IMR-90 (cell line): ENCODE measurements at regions not wholly inside any gene's neighbourhood (a gene's known extent, or its start where the extent isn't known, plus 50 kb on each side); places are given as distances from the start of the nearest gene placed in this dataset.

Source experiments
- ATAC-seq: fragments of 200-7000 bp; cut with Tn5 transposase; 2 replicates; pipeline ENCODE4 v1.9.1; 2020; ENCODE audit warnings: low read depth, mild to moderate bottlenecking, moderate library complexity
- BruUV-seq: library from RNA; stranded (reverse); fragments of 400-500 nt; replicated peaks from 2 replicates; lab custom pipeline; 2021; lab: Mats Ljungman, UMichigan
- CTCF ChIA-PET: fragments of 300-600 bp; formaldehyde crosslinking; extraction: SDS; loops from one replicate; lab custom pipeline; 2021; ENCODE audit warnings: antibody characterized with exemption; lab: Yijun Ruan, JAX
- POLR2A ChIA-PET: fragments of 300-600 bp; sonication (Branson Sonifier 250); formaldehyde crosslinking; loops from one replicate; lab custom pipeline; 2022; ENCODE audit warnings: antibody characterized with exemption; ENCODE audit not compliant: unreplicated experiment; lab: Charles Lee
- DNase-seq: peaks from one replicate; pipeline ENCODE4 v3.0.0; 2013
- H2AFZ ChIP-seq: replicated peaks from 2 replicates; pipeline ENCODE3; 2013; ENCODE audit warnings: low read length, mild to moderate bottlenecking; ENCODE audit not compliant: poor library complexity
- H2AK5ac ChIP-seq: 2 replicates; pipeline ENCODE4 v1.6.1; 2013; ENCODE audit warnings: low read depth, low read length, inconsistent platforms
- H2AK9ac ChIP-seq: replicated peaks from 2 replicates; pipeline ENCODE3; 2013; ENCODE audit warnings: mild to moderate bottlenecking, low read depth, low read length, moderate library complexity; ENCODE audit not compliant: poor library complexity
- H2BK120ac ChIP-seq: 2 replicates; pipeline ENCODE4 v1.6.1; 2013; ENCODE audit warnings: low read depth, low read length, inconsistent platforms
- H2BK15ac ChIP-seq: 3 replicates; pipeline ENCODE4 v1.6.1; 2013; ENCODE audit warnings: low read depth, low read length, inconsistent platforms
- H2BK20ac ChIP-seq: 2 replicates; pipeline ENCODE4 v1.6.1; 2013; ENCODE audit warnings: low read depth, mild to moderate bottlenecking, inconsistent platforms, low read length, moderate library complexity
- H2BK5ac ChIP-seq: 2 replicates; pipeline ENCODE4 v1.6.1; 2013; ENCODE audit warnings: mild to moderate bottlenecking, low read depth, low read length, inconsistent platforms; ENCODE audit not compliant: poor library complexity, severe bottlenecking
- H3K14ac ChIP-seq: replicated peaks from 2 replicates; pipeline ENCODE4 v1.6.1; 2013; ENCODE audit warnings: low read depth, low read length, inconsistent platforms
- H3K18ac ChIP-seq: 2 replicates; pipeline ENCODE4 v1.6.1; 2013; ENCODE audit warnings: low read depth, low read length, control low read depth
- H3K23ac ChIP-seq: 2 replicates; pipeline ENCODE4 v1.6.1; 2013; ENCODE audit warnings: low read depth, low read length, inconsistent platforms
- H3K27ac ChIP-seq: 2 replicates; pipeline ENCODE4 v1.5.1; 2013; ENCODE audit warnings: mild to moderate bottlenecking, control low read depth, low read length; ENCODE audit not compliant: insufficient read depth
- H3K27me3 ChIP-seq: 2 replicates; pipeline ENCODE4 v1.6.1; 2013; ENCODE audit warnings: low read length; ENCODE audit not compliant: control insufficient read depth, insufficient read depth
- H3K36me3 ChIP-seq: 2 replicates; pipeline ENCODE4 v1.6.1; 2013; ENCODE audit warnings: low read length, mixed read lengths; ENCODE audit not compliant: control insufficient read depth, insufficient read depth
- H3K4ac ChIP-seq: 2 replicates; pipeline ENCODE4 v1.6.1; 2013; ENCODE audit warnings: low read depth, low read length, inconsistent platforms
- H3K4me1 ChIP-seq: 2 replicates; pipeline ENCODE4 v1.6.1; 2013; ENCODE audit warnings: low read length, mixed read lengths; ENCODE audit not compliant: control insufficient read depth, insufficient read depth
- H3K4me2 ChIP-seq: 2 replicates; pipeline ENCODE4 v1.6.1; 2013; ENCODE audit warnings: low read depth, mild to moderate bottlenecking, control low read depth, low read length, moderate library complexity
- H3K4me3 ChIP-seq: 2 replicates; pipeline ENCODE4 v1.5.1; 2013; ENCODE audit warnings: low read depth, mild to moderate bottlenecking, control low read depth, low read length, moderate library complexity; ENCODE audit not compliant: insufficient read depth
- H3K56ac ChIP-seq: 2 replicates; pipeline ENCODE4 v1.6.1; 2013; ENCODE audit warnings: low read length, inconsistent platforms; ENCODE audit not compliant: insufficient read depth; ENCODE audit errors: extremely low read depth
- H3K79me1 ChIP-seq, 2 experiments: 2 replicates each; pipeline ENCODE4 v1.6.1; 2013; ENCODE audit warnings: low read length in 2 of 2, inconsistent platforms in 1 of 2, low read depth in 1 of 2
- H3K9ac ChIP-seq: 2 replicates; pipeline ENCODE4 v1.6.1; 2013; ENCODE audit warnings: low read depth, low read length, control low read depth
- H3K9me1 ChIP-seq: 2 replicates; pipeline ENCODE4 v1.6.1; 2013; ENCODE audit warnings: low read length, inconsistent platforms; ENCODE audit not compliant: insufficient read depth
- H3K9me3 ChIP-seq: 2 replicates; pipeline ENCODE4 v1.6.1; 2013; ENCODE audit warnings: low read length; ENCODE audit not compliant: control insufficient read depth, insufficient read depth
- H4K20me1 ChIP-seq: 2 replicates; pipeline ENCODE4 v1.6.1; 2013; ENCODE audit warnings: low read length, inconsistent platforms; ENCODE audit not compliant: insufficient read depth
- H4K5ac ChIP-seq: 2 replicates; pipeline ENCODE4 v1.6.1; 2013; ENCODE audit warnings: mild to moderate bottlenecking, low read depth, low read length, control low read depth
- H4K8ac ChIP-seq, 2 experiments: 2 replicates each; pipeline ENCODE4 v1.6.1; 2013; ENCODE audit warnings: low read depth in 2 of 2, low read length in 2 of 2, control low read depth in 1 of 2, inconsistent platforms in 1 of 2
- H4K91ac ChIP-seq: 2 replicates; pipeline ENCODE4 v1.6.1; 2013; ENCODE audit warnings: low read depth, low read length, inconsistent platforms; ENCODE audit not compliant: insufficient read depth
- MAFK ChIP-seq: IDR thresholded peaks from 2 replicates; pipeline ENCODE4 v1.6.1; 2012; ENCODE audit warnings: low read depth, low read length, improper control_type of control experiment
- WGBS, 2 experiments: methylation state at CpG; one replicate each; pipeline versions ENCODE4 v1.1.5 to v1.1.7; 2013; ENCODE audit warnings: missing lambda C conversion rate in 2 of 2; ENCODE audit not compliant: insufficient read length in 1 of 2; ENCODE audit errors: extremely low coverage in 2 of 2; 5-methylcytosine and 5-hydroxymethylcytosine counted together
- dilution Hi-C: fragments of 300-500 bp; cut with HindIII; formaldehyde crosslinking; loops from one replicate; pipeline ENCODE4 v1.14.3; 2018; ENCODE audit warnings: low sequenced_read_pairs; ENCODE audit not compliant: unreplicated experiment
- in situ Hi-C: fragments of 300-500 bp; cut with MboI; formaldehyde crosslinking; loops from 3 replicates; pipeline ENCODE4 v1.14.3; 2019; ENCODE audit warnings: low sequenced_read_pairs, inconsistent platforms, mixed read lengths
- intact Hi-C: fragments of 100-400 bp; cut with micrococcal nuclease; formaldehyde crosslinking; loops from 2 replicates; pipeline ENCODE4 v1.10.0; 2022
- TF ChIP-seq, protein P1 (sequence below): conservative IDR thresholded peaks from 2 replicates; pipeline ENCODE4 v1.5.1; 2012; ENCODE audit warnings: mild to moderate bottlenecking, low read depth, low read length, improper control_type of control experiment

DNA sequence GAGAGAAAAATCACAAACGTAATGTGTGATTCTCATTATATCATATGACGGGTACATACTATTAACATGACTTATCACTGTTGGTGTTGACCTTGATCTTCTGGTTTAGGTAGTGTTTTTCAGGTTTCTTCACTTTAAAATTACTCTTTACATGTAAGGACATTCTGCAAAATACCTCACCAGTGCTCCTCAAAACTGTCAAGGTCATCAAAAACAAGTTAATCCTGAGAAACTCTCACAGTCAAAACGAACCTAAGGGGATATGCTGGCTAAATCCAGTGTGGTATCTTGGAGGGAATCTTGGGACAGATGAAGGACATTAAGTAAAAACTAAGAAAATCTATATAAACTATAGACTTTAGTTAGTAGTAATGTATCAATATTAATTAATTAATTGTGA, 499.8 kb downstream of the IRS1 start:
- CTCF ChIA-PET, result no interaction called here
- no peak overlapping the region for H2AK9ac ChIP-seq
- dilution Hi-C loops (no loop called here), intact Hi-C loops (loop anchor here (1.0 to 10.0 kb wide), 2 partner anchors 8 to 495 kb away; partner anchors contain the start of gene IRS1), in situ Hi-C loops (no loop called here)
- ATAC-seq, result no peak
- H4K91ac ChIP-seq, result no peak overlapping the region
- TF ChIP-seq, protein P1, sequence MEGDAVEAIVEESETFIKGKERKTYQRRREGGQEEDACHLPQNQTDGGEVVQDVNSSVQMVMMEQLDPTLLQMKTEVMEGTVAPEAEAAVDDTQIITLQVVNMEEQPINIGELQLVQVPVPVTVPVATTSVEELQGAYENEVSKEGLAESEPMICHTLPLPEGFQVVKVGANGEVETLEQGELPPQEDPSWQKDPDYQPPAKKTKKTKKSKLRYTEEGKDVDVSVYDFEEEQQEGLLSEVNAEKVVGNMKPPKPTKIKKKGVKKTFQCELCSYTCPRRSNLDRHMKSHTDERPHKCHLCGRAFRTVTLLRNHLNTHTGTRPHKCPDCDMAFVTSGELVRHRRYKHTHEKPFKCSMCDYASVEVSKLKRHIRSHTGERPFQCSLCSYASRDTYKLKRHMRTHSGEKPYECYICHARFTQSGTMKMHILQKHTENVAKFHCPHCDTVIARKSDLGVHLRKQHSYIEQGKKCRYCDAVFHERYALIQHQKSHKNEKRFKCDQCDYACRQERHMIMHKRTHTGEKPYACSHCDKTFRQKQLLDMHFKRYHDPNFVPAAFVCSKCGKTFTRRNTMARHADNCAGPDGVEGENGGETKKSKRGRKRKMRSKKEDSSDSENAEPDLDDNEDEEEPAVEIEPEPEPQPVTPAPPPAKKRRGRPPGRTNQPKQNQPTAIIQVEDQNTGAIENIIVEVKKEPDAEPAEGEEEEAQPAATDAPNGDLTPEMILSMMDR, result no peak
- peak; percentile 74 for TF ChIP-seq MAFK
- no peaks in the 10 kb centered on the region for H4K20me1 ChIP-seq
- H3K4me1 ChIP-seq, result no peaks in the 10 kb centered on the region
- H3K9me1 ChIP-seq, result no peaks in the 10 kb centered on the region
- H3K36me3 ChIP-seq, result no peaks in the 10 kb centered on the region
- H3K27ac ChIP-seq, result no peak overlapping the region
- POLR2A ChIA-PET, result no interaction called here
- no peak overlapping the region for H4K8ac ChIP-seq
- no peak overlapping the region for H2AFZ ChIP-seq
- no peak overlapping the region for H2BK15ac ChIP-seq
- H3K4me3 ChIP-seq, result no peak overlapping the region
- H3K56ac ChIP-seq, result no peak overlapping the region
- no peak overlapping the region for H4K5ac ChIP-seq
- no peaks in the 10 kb centered on the region for H3K9me3 ChIP-seq
- no peaks in the 10 kb centered on the region for H3K79me1 ChIP-seq
- H3K4ac ChIP-seq, result no peak overlapping the region
- H3K14ac ChIP-seq, result no peak overlapping the region
- DNase-seq, result no peak
- no peak overlapping the region for H3K9ac ChIP-seq
- no peak overlapping the region for H3K23ac ChIP-seq
- no peaks in the 10 kb centered on the region for H3K27me3 ChIP-seq
- no peak overlapping the region for H3K18ac ChIP-seq
- no peak overlapping the region for H2BK5ac ChIP-seq
- H2BK20ac ChIP-seq, result no peak overlapping the region
- WGBS, 2 experiments, result no CpG with 5 or more reads among the region's 3 CpGs
- no peak overlapping the region for H2AK5ac ChIP-seq
- H3K4me2 ChIP-seq, result no peak overlapping the region
- no peak overlapping the region for H2BK120ac ChIP-seq
- BruUV-seq, result no TSS peak
